ENCODE measurements at regions not wholly inside any gene's neighbourhood (a gene's known extent, or its start where the extent isn't known, plus 50 kb on each side); places are given as distances from the start of the nearest gene placed in this dataset.

GRCh38 chr6:114844359-114844758 lies 501.5 kb upstream of the HS3ST5 start:
- TF ChIP-seq, protein P1, sequence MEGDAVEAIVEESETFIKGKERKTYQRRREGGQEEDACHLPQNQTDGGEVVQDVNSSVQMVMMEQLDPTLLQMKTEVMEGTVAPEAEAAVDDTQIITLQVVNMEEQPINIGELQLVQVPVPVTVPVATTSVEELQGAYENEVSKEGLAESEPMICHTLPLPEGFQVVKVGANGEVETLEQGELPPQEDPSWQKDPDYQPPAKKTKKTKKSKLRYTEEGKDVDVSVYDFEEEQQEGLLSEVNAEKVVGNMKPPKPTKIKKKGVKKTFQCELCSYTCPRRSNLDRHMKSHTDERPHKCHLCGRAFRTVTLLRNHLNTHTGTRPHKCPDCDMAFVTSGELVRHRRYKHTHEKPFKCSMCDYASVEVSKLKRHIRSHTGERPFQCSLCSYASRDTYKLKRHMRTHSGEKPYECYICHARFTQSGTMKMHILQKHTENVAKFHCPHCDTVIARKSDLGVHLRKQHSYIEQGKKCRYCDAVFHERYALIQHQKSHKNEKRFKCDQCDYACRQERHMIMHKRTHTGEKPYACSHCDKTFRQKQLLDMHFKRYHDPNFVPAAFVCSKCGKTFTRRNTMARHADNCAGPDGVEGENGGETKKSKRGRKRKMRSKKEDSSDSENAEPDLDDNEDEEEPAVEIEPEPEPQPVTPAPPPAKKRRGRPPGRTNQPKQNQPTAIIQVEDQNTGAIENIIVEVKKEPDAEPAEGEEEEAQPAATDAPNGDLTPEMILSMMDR (IDR thresholded peaks at IDR 0.05 in 2 of 3, conservative IDR thresholded peaks at IDR 0.05 in 1 of 3; ENCODE audit: borderline replicate concordance in 1 of 3, insufficient read depth in 1 of 3, low read depth in 2 of 3, low read length in 2 of 3) = no peak
- TF ChIP-seq ZNF274 (IDR thresholded peaks at IDR 0.05; ENCODE audit: low read depth, low read length) (no peak), CEBPB (IDR thresholded peaks at IDR 0.05; ENCODE audit: low read depth) (no peak), EZH2phosphoT487 (IDR thresholded peaks at IDR 0.05; ENCODE audit: borderline replicate concordance) (no peak)
